Endodermal cell (in vitro differentiated cells): ENCODE measurements at regions not wholly inside any gene's neighbourhood (a gene's known extent, or its start where the extent isn't known, plus 50 kb on each side); places are given as distances from the start of the nearest gene placed in this dataset.

Experiments
- DNase-seq: peaks from one replicate; pipeline ENCODE4 v3.0.0-alpha.2; 2017
- H3K27ac ChIP-seq: 2 replicates; pipeline ENCODE4 v1.5.1; 2013; ENCODE audit warnings: mild to moderate bottlenecking, low read depth, low read length, moderate library complexity
- H3K27me3 ChIP-seq: 2 replicates; pipeline ENCODE4 v1.6.1; 2013; ENCODE audit warnings: mild to moderate bottlenecking, low read length, moderate library complexity; ENCODE audit not compliant: insufficient read depth, control insufficient read depth, poor library complexity, severe bottlenecking
- H3K36me3 ChIP-seq: 2 replicates; pipeline ENCODE4 v1.7.0; 2013; ENCODE audit warnings: mild to moderate bottlenecking, low read length, moderate library complexity; ENCODE audit not compliant: control insufficient read depth, insufficient read depth
- H3K4me1 ChIP-seq: one replicate; pipeline ENCODE4 v1.7.0; 2013; ENCODE audit warnings: low read length; ENCODE audit not compliant: control insufficient read depth, insufficient read depth
- H3K4me3 ChIP-seq: 2 replicates; pipeline ENCODE4 v1.5.1; 2013; ENCODE audit warnings: mild to moderate bottlenecking, low read length, moderate library complexity
- H3K9ac ChIP-seq: 2 replicates; pipeline ENCODE4 v1.6.1; 2013; ENCODE audit warnings: mild to moderate bottlenecking, low read length, moderate library complexity; ENCODE audit not compliant: poor library complexity, severe bottlenecking; ENCODE audit errors: extremely low read depth
- H3K9me3 ChIP-seq: 2 replicates; pipeline ENCODE4 v1.6.1; 2013; ENCODE audit warnings: mild to moderate bottlenecking, low read length, moderate library complexity; ENCODE audit not compliant: control insufficient read depth
- H3K27ac Mint-ChIP-seq: 2 replicates; pipeline ENCODE4 v1.8.0; 2020; ENCODE audit warnings: mixed read lengths
- H3K27me3 Mint-ChIP-seq: 2 replicates; pipeline ENCODE4 v1.8.0; 2021; ENCODE audit warnings: mild to moderate bottlenecking, mixed read lengths; ENCODE audit not compliant: insufficient read depth
- H3K36me3 Mint-ChIP-seq: 2 replicates; pipeline ENCODE4 v1.8.0; 2020; ENCODE audit warnings: low read depth, mixed read lengths
- H3K4me1 Mint-ChIP-seq: 2 replicates; pipeline ENCODE4 v1.8.0; 2020; ENCODE audit warnings: mixed read lengths
- H3K4me3 Mint-ChIP-seq: 2 replicates; pipeline ENCODE4 v1.8.0; 2020; ENCODE audit warnings: mild to moderate bottlenecking, moderate library complexity, mixed read lengths
- H3K9me3 Mint-ChIP-seq: 2 replicates; pipeline ENCODE4 v1.8.0; 2020; ENCODE audit warnings: mild to moderate bottlenecking, mixed read lengths
- CTCF ChIP-seq: fragments of 200-600 bp; sonication (generic); conservative IDR thresholded peaks from 2 replicates; pipeline ENCODE4 v1.5.0; 2021; ENCODE audit warnings: antibody characterized with exemption, mild to moderate bottlenecking
- WGBS, 2 experiments: methylation state at CpG; one replicate each; pipeline versions ENCODE4 v1.1.5 to v1.1.7; 2013; ENCODE audit warnings: missing lambda C conversion rate in 2 of 2, mixed read lengths in 1 of 2; ENCODE audit not compliant: insufficient coverage in 1 of 2, insufficient read length in 1 of 2; 5-methylcytosine and 5-hydroxymethylcytosine counted together

- H3K4me1 ChIP-seq = no peaks in the 10 kb centered on the region
- no peak overlapping the region for H3K27ac ChIP-seq
Measured at GRCh38 chr16:26442321-26442720, 624.4 kb upstream of the C16orf82 start.

GRCh38 chr16:26447570-26447969, 619.2 kb upstream of the C16orf82 start:
- Histone ChIP-seq H3K4me3 (no peak overlapping the region), H3K27ac (no peak overlapping the region), H3K27me3 (no peaks in the 10 kb centered on the region), H3K36me3 (no peaks in the 10 kb centered on the region), H3K4me1 (no peaks in the 10 kb centered on the region), H3K9me3 (no peaks in the 10 kb centered on the region), H3K9ac (no peak overlapping the region)
- DNase-seq = no peak
- Mint-ChIP-seq H3K4me3 (no peak overlapping the region), H3K27me3 (no peaks in the 10 kb centered on the region), H3K36me3 (no peaks in the 10 kb centered on the region), H3K4me1 (peaks cover 6% of the 10 kb centered on the region), H3K27ac (no peak overlapping the region), H3K9me3 (peaks cover 4% of the 10 kb centered on the region)
- 97 to 99% methylated on average over 3 to 5 of the region's 5 CpGs for WGBS, 2 experiments
- no peak for TF ChIP-seq CTCF

More at GRCh38 chr16:26442321-26442720, 624.4 kb upstream of the C16orf82 start:
- no peaks in the 10 kb centered on the region for H3K27me3 Mint-ChIP-seq
- H3K27ac Mint-ChIP-seq = no peak overlapping the region
- no peak for TF ChIP-seq CTCF
- H3K9me3 Mint-ChIP-seq = no peaks in the 10 kb centered on the region
- no peak overlapping the region for H3K9ac ChIP-seq
- H3K4me1 Mint-ChIP-seq = peaks cover 14% of the 10 kb centered on the region
- DNase-seq = no peak
- H3K4me3 Mint-ChIP-seq = no peak overlapping the region
- H3K36me3 Mint-ChIP-seq = no peaks in the 10 kb centered on the region
- no peak overlapping the region for H3K4me3 ChIP-seq
- no peaks in the 10 kb centered on the region for H3K9me3 ChIP-seq
- 89 to 92% methylated on average over 2 of the region's 2 CpGs for WGBS, 2 experiments
- H3K36me3 ChIP-seq = no peaks in the 10 kb centered on the region
- no peaks in the 10 kb centered on the region for H3K27me3 ChIP-seq

GRCh38 chr16:26453215-26453614, 613.5 kb upstream of the C16orf82 start:
- no peaks in the 10 kb centered on the region for H3K4me1 ChIP-seq
- H3K36me3 ChIP-seq = no peaks in the 10 kb centered on the region
- WGBS, 2 experiments = 64 to 86% methylated on average over 1 of the region's 1 CpG
- no peak overlapping the region for H3K9ac ChIP-seq
- Mint-ChIP-seq H3K27ac (no peak overlapping the region), H3K36me3 (no peaks in the 10 kb centered on the region), H3K4me1 (peaks cover 3% of the 10 kb centered on the region), H3K27me3 (no peaks in the 10 kb centered on the region), H3K4me3 (no peak overlapping the region), H3K9me3 (peaks cover 8% of the 10 kb centered on the region)
- peaks cover 11% of the 10 kb centered on the region for H3K9me3 ChIP-seq
- DNase-seq = no peak
- H3K27ac ChIP-seq = no peak overlapping the region
- no peak overlapping the region for H3K4me3 ChIP-seq
- peak; percentile 75 for TF ChIP-seq CTCF
- no peaks in the 10 kb centered on the region for H3K27me3 ChIP-seq
